Body of pancreas (tissue), 4 donors: ENCODE measurements at regions not wholly inside any gene's neighbourhood (a gene's known extent, or its start where the extent isn't known, plus 50 kb on each side); places are given as distances from the start of the nearest gene placed in this dataset.
"Not testable (repeated sequence)": the region's sequence is repeated elsewhere in the genome, so short reads cannot be mapped to it uniquely, and the experiment has no call there.

ENCODE experiments used
- ATAC-seq: fragments of 150-250 bp; one replicate; pipeline ENCODE4 v1.9.1; 2016
- DNase-seq, 4 donors: peaks; one replicate each; pipeline ENCODE4 v3.0.0-alpha.2; 2019
- H3K27ac ChIP-seq, 4 donors: fragments of 200-600 bp; sonication (generic); 1 replicate in 3 of 4; 2 replicates in 1 of 4; pipeline versions ENCODE4 v1.5.1 to v1.6.1; 2016 to 2019; ENCODE audit warnings: mild to moderate bottlenecking in 1 of 4, mixed read lengths in 1 of 4, moderate library complexity in 1 of 4
- H3K27me3 ChIP-seq, 2 donors: fragments of 200-600 bp; sonication (generic); one replicate each; pipeline ENCODE4 v1.6.0; 2016; ENCODE audit warnings: mild to moderate bottlenecking in 1 of 2
- H3K36me3 ChIP-seq, 2 donors: fragments of 200-600 bp; sonication (generic); replicated peaks in 1 of 2; 2 replicates each; pipeline ENCODE4 v1.5.1; 2016; ENCODE audit warnings: low read depth in 2 of 2; ENCODE audit not compliant: insufficient read depth in 1 of 2
- H3K4me1 ChIP-seq: fragments of 200-600 bp; sonication (generic); one replicate; pipeline ENCODE4 v1.6.0; 2016
- H3K4me3 ChIP-seq, 2 donors: fragments of 200-600 bp; sonication (generic); 1 replicate in 1 of 2; 2 replicates in 1 of 2; pipeline ENCODE4 v1.5.1; 2016 to 2019
- H3K9me3 ChIP-seq, 3 donors: fragments of 200-600 bp; sonication (generic); 1 replicate in 2 of 3; 2 replicates in 1 of 3; pipeline ENCODE4 v1.5.1; 2016
- POLR2A ChIP-seq, 3 donors: fragments of 450-650 bp; IDR thresholded peaks; one replicate each; pipeline ENCODE4 v1.6.1; 2016; ENCODE audit warnings: antibody characterized with exemption in 3 of 3, mild to moderate bottlenecking in 2 of 3
- WGBS, 2 donors: methylation state at CpG; one replicate each; pipeline ENCODE4 v1.1.5; 2017; 5-methylcytosine and 5-hydroxymethylcytosine counted together
- intact Hi-C: fragments of 100-400 bp; cut with DNase I; formaldehyde crosslinking; loops from one replicate; pipeline ENCODE4 v1.15.1; 2023
- TF ChIP-seq, protein P1 (sequence below), 7 experiments: fragments of 450-650 bp in 4 of 7; fragments of 200-600 bp in 3 of 7; sonication (generic) in 3 of 7; IDR thresholded peaks; one replicate each; pipeline ENCODE4 v1.5.1; 2016 to 2019; ENCODE audit warnings: antibody characterized with exemption in 7 of 7

DNA sequence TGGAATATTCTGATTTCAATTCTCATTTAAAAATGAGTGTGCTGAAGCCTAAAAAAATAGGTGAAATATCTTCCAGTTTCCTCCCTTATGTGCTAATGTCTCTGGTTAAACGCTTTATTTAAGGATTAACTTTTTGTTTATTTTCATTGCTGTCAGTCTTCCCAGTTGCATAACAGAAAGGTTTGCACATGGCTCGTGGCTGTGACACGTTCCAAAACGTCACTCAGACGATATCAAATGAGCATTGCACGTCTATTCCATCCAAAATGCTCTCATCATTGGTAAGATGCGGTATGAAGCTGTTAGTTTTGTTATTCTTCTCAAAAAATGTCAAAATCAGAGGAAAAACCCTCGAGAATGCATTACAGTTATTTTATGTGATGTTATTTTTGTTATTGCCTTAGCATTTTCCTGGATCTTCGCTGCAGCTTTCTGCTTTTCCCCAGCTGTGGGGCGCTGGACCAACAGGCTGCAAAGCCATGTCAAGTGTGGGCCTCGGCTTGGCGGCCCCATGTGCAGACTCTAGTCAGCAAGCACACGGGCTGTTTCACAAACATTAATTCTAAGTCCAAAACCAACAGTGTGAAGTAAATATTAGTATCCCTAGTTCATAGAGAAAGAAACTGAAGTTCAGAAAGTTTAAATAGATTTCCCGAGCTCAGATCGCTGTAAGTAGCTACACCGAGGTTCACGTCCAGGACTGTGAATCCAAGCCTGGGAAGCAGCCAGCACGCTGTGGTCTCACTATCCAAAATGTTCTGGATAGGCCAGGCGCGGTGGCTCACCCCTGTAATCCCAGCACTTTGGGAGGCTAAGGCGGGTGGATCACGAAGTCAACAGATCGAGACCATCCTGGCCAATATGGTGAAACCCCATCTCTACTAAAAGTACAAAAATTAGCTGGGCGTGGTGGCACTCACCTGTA lies 793.4 kb upstream of the FRG1 start:
- DNase-seq (no peak), ATAC-seq (no peak)
- no peaks in the 10 kb centered on the region for H3K27me3 ChIP-seq
- no peaks in the 10 kb centered on the region for H3K9me3 ChIP-seq
- H3K4me1 ChIP-seq = no peaks in the 10 kb centered on the region
- H3K27ac ChIP-seq = no peak overlapping the region
- 63 to 66% methylated on average over 24 of the region's 24 CpGs for WGBS, 2 donors
- TF ChIP-seq, protein P1, sequence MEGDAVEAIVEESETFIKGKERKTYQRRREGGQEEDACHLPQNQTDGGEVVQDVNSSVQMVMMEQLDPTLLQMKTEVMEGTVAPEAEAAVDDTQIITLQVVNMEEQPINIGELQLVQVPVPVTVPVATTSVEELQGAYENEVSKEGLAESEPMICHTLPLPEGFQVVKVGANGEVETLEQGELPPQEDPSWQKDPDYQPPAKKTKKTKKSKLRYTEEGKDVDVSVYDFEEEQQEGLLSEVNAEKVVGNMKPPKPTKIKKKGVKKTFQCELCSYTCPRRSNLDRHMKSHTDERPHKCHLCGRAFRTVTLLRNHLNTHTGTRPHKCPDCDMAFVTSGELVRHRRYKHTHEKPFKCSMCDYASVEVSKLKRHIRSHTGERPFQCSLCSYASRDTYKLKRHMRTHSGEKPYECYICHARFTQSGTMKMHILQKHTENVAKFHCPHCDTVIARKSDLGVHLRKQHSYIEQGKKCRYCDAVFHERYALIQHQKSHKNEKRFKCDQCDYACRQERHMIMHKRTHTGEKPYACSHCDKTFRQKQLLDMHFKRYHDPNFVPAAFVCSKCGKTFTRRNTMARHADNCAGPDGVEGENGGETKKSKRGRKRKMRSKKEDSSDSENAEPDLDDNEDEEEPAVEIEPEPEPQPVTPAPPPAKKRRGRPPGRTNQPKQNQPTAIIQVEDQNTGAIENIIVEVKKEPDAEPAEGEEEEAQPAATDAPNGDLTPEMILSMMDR (IDR thresholded peaks at IDR 0.05) = no peak
- no peak for TF ChIP-seq POLR2A (IDR thresholded peaks at IDR 0.05)
- no peaks in the 10 kb centered on the region for H3K36me3 ChIP-seq
- H3K4me3 ChIP-seq = no peak overlapping the region
- intact Hi-C loops = no loop called here

- H3K27ac ChIP-seq, H3K36me3 ChIP-seq, H3K9me3 ChIP-seq, intact Hi-C loops, ATAC-seq, H3K4me1 ChIP-seq, DNase-seq, H3K27me3 ChIP-seq, H3K4me3 ChIP-seq: not testable (repeated sequence)
- WGBS, 2 donors = 66 to 74% methylated on average over 4 to 8 of the region's 13 CpGs
Observed at GRCh38 chr4:189155083-189155482, 785.6 kb upstream of the FRG1 start.

- ATAC-seq (no peak), DNase-seq (no peak)
- H3K9me3 ChIP-seq = no peaks in the 10 kb centered on the region
- no peaks in the 10 kb centered on the region for H3K4me1 ChIP-seq
- no peak overlapping the region for H3K4me3 ChIP-seq
- 50 to 61% methylated on average over 7 of the region's 7 CpGs for WGBS, 2 donors
- H3K27me3 ChIP-seq = no peaks in the 10 kb centered on the region
- no peaks in the 10 kb centered on the region for H3K36me3 ChIP-seq
- no peak overlapping the region for H3K27ac ChIP-seq
- intact Hi-C loops = no loop called here
- TF ChIP-seq POLR2A (IDR thresholded peaks at IDR 0.05) = no peak
- TF ChIP-seq, protein P1 (IDR thresholded peaks at IDR 0.05) = no peak
Observed at GRCh38 chr4:189162073-189162789, 778.4 kb upstream of the FRG1 start.

DNA sequence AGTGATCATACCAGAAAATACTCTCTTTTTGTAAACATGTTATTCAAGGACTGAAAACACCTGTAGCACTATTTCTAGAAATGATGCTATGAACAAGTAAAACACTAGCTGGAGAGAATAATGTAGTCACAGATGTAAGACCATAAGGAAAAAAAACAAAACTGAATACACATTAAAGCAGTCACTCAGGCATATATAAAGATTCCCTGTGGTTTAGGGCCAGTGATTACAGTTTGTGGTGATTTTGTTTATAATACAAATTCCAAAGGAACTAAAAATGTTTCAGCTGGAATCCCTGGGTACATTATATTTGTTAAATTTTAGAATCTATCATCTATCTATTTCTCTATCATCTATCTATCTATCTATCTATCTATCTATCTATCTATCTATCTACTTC lies 777.8 kb upstream of the FRG1 start:
- no peak overlapping the region for H3K27ac ChIP-seq
- no peaks in the 10 kb centered on the region for H3K36me3 ChIP-seq
- no peaks in the 10 kb centered on the region for H3K9me3 ChIP-seq
- ATAC-seq (no peak), DNase-seq (no peak)
- no peak for TF ChIP-seq POLR2A (IDR thresholded peaks at IDR 0.05)
- TF ChIP-seq, protein P1 (IDR thresholded peaks at IDR 0.05) = no peak
- no peaks in the 10 kb centered on the region for H3K27me3 ChIP-seq
- H3K4me1 ChIP-seq = no peaks in the 10 kb centered on the region
- intact Hi-C loops = no loop called here
- no peak overlapping the region for H3K4me3 ChIP-seq

GRCh38 chr4:189176002-189176401 lies 764.7 kb upstream of the FRG1 start:
- DNase-seq (no peak), ATAC-seq (no peak)
- no peaks in the 10 kb centered on the region for H3K9me3 ChIP-seq
- no peak overlapping the region for H3K27ac ChIP-seq
- 60 to 67% methylated on average over 5 of the region's 5 CpGs for WGBS, 2 donors
- no peaks in the 10 kb centered on the region for H3K36me3 ChIP-seq
- H3K27me3 ChIP-seq = no peaks in the 10 kb centered on the region
- H3K4me3 ChIP-seq = no peak overlapping the region
- intact Hi-C loops = no loop called here
- no peak for TF ChIP-seq POLR2A (IDR thresholded peaks at IDR 0.05)
- TF ChIP-seq, protein P1 (IDR thresholded peaks at IDR 0.05) = no peak
- H3K4me1 ChIP-seq = no peaks in the 10 kb centered on the region
